Natural killer cell (primary cell): ENCODE measurements at regions not wholly inside any gene's neighbourhood (a gene's known extent, or its start where the extent isn't known, plus 50 kb on each side); places are given as distances from the start of the nearest gene placed in this dataset.

Source experiments
- ATAC-seq, 3 donors: fragments of 150-1000 bp in 2 of 3; fragments of 200-7000 bp in 1 of 3; cut with Tn5 transposase; 1 replicate in 1 of 3; 2 replicates in 2 of 3; pipeline ENCODE4 v1.10.0; 2021; ENCODE audit warnings: mild to moderate bottlenecking in 2 of 3, moderate library complexity in 2 of 3
- DNase-seq, 2 donors: peaks; one replicate each; pipeline versions ENCODE4 v3.0.0 to v3.0.0-alpha.2; 2013 to 2021; ENCODE audit warnings: mixed read lengths in 1 of 2
- H3K27ac ChIP-seq: one replicate; pipeline ENCODE4 v1.5.1; 2013; ENCODE audit warnings: mild to moderate bottlenecking, low read length
- H3K27me3 ChIP-seq: one replicate; pipeline ENCODE4 v1.6.1; 2013; ENCODE audit warnings: low read length; ENCODE audit not compliant: control insufficient read depth, insufficient read depth
- H3K36me3 ChIP-seq: one replicate; pipeline ENCODE4 v1.6.1; 2013; ENCODE audit warnings: low read length; ENCODE audit not compliant: control insufficient read depth, insufficient read depth
- H3K4me1 ChIP-seq: one replicate; pipeline ENCODE4 v1.6.1; 2013; ENCODE audit warnings: low read length; ENCODE audit not compliant: control insufficient read depth, insufficient read depth
- H3K4me3 ChIP-seq: one replicate; pipeline ENCODE4 v1.5.1; 2013; ENCODE audit warnings: low read length
- H3K9me3 ChIP-seq: one replicate; pipeline ENCODE4 v1.6.1; 2013; ENCODE audit warnings: low read length; ENCODE audit not compliant: control insufficient read depth, insufficient read depth
- H3K27ac Mint-ChIP-seq, 2 donors: one replicate each; pipeline ENCODE4 v1.8.0; 2022; ENCODE audit warnings: mild to moderate bottlenecking in 2 of 2, mixed read lengths in 2 of 2, moderate library complexity in 1 of 2
- H3K27me3 Mint-ChIP-seq, 2 donors: one replicate each; pipeline ENCODE4 v1.8.0; 2022; ENCODE audit warnings: low read depth in 2 of 2, mixed read lengths in 2 of 2
- H3K36me3 Mint-ChIP-seq: one replicate; pipeline ENCODE4 v1.8.0; 2022; ENCODE audit warnings: mixed read lengths
- H3K4me1 Mint-ChIP-seq, 2 donors: one replicate each; pipeline ENCODE4 v1.8.0; 2022; ENCODE audit warnings: mixed read lengths in 2 of 2
- H3K4me3 Mint-ChIP-seq: one replicate; pipeline ENCODE4 v1.8.0; 2022; ENCODE audit warnings: mild to moderate bottlenecking, moderate library complexity, mixed read lengths
- H3K9me3 Mint-ChIP-seq, 2 donors: one replicate each; pipeline ENCODE4 v1.8.0; 2022; ENCODE audit warnings: mixed read lengths in 2 of 2
- CTCF ChIP-seq: fragments of 200-600 bp; IDR thresholded peaks from one replicate; pipeline ENCODE4 v1.8.0; 2022; ENCODE audit warnings: antibody characterized with exemption
- WGBS: methylation state at CpG from one replicate; pipeline ENCODE4 v1.1.7; 2013; ENCODE audit warnings: missing lambda C conversion rate; ENCODE audit not compliant: insufficient coverage; 5-methylcytosine and 5-hydroxymethylcytosine counted together
- intact Hi-C: fragments of 100-400 bp; cut with micrococcal nuclease; formaldehyde crosslinking; loops from one replicate; pipeline ENCODE4 v1.14.2; 2022

GRCh38 chr10:83943920-83944319 is 195.4 kb upstream of the GHITM start:
- Histone ChIP-seq H3K9me3 (no peaks in the 10 kb centered on the region), H3K27me3 (no peaks in the 10 kb centered on the region), H3K36me3 (no peaks in the 10 kb centered on the region), H3K27ac (no peak overlapping the region), H3K4me3 (no peak overlapping the region), H3K4me1 (no peaks in the 10 kb centered on the region)
- no peak for TF ChIP-seq CTCF
- Mint-ChIP-seq H3K27ac (no peak overlapping the region), H3K9me3 (no peaks in the 10 kb centered on the region), H3K4me1 (no peaks in the 10 kb centered on the region), H3K36me3 (no peaks in the 10 kb centered on the region), H3K27me3 (peaks cover 10 to 12% of the 10 kb centered on the region in 2 donors), H3K4me3 (no peak overlapping the region)
- DNase-seq (no peak), ATAC-seq (no peak)
- 84% methylated on average over 2 of the region's 4 CpGs for WGBS
- intact Hi-C loops, result no loop called here

GRCh38 chr10:83945982-83946718 is 193.2 kb upstream of the GHITM start:
- TF ChIP-seq CTCF, result no peak
- Histone ChIP-seq H3K4me1 (no peaks in the 10 kb centered on the region), H3K27me3 (no peaks in the 10 kb centered on the region), H3K4me3 (no peak overlapping the region), H3K36me3 (no peaks in the 10 kb centered on the region), H3K9me3 (no peaks in the 10 kb centered on the region), H3K27ac (no peak overlapping the region)
- intact Hi-C loops, result no loop called here
- H3K4me1 Mint-ChIP-seq, result no peaks in the 10 kb centered on the region
- DNase-seq (no peak), ATAC-seq (no peak)
- H3K4me3 Mint-ChIP-seq, result no peak overlapping the region
- no peaks in the 10 kb centered on the region for H3K36me3 Mint-ChIP-seq
- H3K27me3 Mint-ChIP-seq, result peaks cover 10 to 12% of the 10 kb centered on the region in 2 donors
- no peaks in the 10 kb centered on the region for H3K9me3 Mint-ChIP-seq
- 82% methylated on average over 17 of the region's 17 CpGs for WGBS
- H3K27ac Mint-ChIP-seq, result no peak overlapping the region

- Mint-ChIP-seq H3K9me3 (no peaks in the 10 kb centered on the region), H3K27ac (no peak overlapping the region), H3K36me3 (no peaks in the 10 kb centered on the region), H3K27me3 (peaks cover 3 to 17% of the 10 kb centered on the region in 2 donors), H3K4me1 (peaks cover 7 to 14% of the 10 kb centered on the region in 2 donors), H3K4me3 (no peak overlapping the region)
- ATAC-seq, result no peak
- no peaks in the 10 kb centered on the region for H3K36me3 ChIP-seq
- DNase-seq, result no peak
- no peak overlapping the region for H3K4me3 ChIP-seq
- no peak for TF ChIP-seq CTCF
- peaks cover 7% of the 10 kb centered on the region for H3K4me1 ChIP-seq
- no peaks in the 10 kb centered on the region for H3K9me3 ChIP-seq
- intact Hi-C loops, result no loop called here
- no peaks in the 10 kb centered on the region for H3K27me3 ChIP-seq
- no peak overlapping the region for H3K27ac ChIP-seq
- WGBS, result no CpG with 5 or more reads among the region's 1 CpG
These were observed 187.0 kb upstream of the GHITM start for GRCh38 chr10:83952314-83952713.

- Histone ChIP-seq H3K27ac (no peak overlapping the region), H3K4me3 (no peak overlapping the region), H3K9me3 (no peaks in the 10 kb centered on the region), H3K4me1 (peaks cover 12% of the 10 kb centered on the region), H3K36me3 (no peaks in the 10 kb centered on the region), H3K27me3 (no peaks in the 10 kb centered on the region)
- H3K36me3 Mint-ChIP-seq, result no peaks in the 10 kb centered on the region
- no peak for DNase-seq
- H3K27me3 Mint-ChIP-seq, result peaks cover 3 to 10% of the 10 kb centered on the region in 2 donors
- no peak overlapping the region for H3K27ac Mint-ChIP-seq
- H3K9me3 Mint-ChIP-seq, result no peaks in the 10 kb centered on the region
- intact Hi-C loops, result no loop called here
- ATAC-seq, result no peak
- no peak for TF ChIP-seq CTCF
- peaks cover 11 to 14% of the 10 kb centered on the region in 2 donors for H3K4me1 Mint-ChIP-seq
- H3K4me3 Mint-ChIP-seq, result no peak overlapping the region
- no CpG with 5 or more reads among the region's 2 CpGs for WGBS
These were observed 185.7 kb upstream of the GHITM start for GRCh38 chr10:83953589-83953988.
